Panc1 (cell line): ENCODE measurements at regions not wholly inside any gene's neighbourhood (a gene's known extent, or its start where the extent isn't known, plus 50 kb on each side); places are given as distances from the start of the nearest gene placed in this dataset.

ENCODE experiments used
- CTCF ChIP-seq: fragments of 450-650 bp; IDR thresholded peaks from 2 replicates; pipeline ENCODE4 v1.5.1; 2017; ENCODE audit warnings: mild to moderate bottlenecking
- POLR2AphosphoS5 ChIP-seq: IDR thresholded peaks from 2 replicates; pipeline ENCODE4 v1.6.1; 2012; ENCODE audit warnings: mild to moderate bottlenecking, low read depth, low read length, moderate library complexity
- REST ChIP-seq, 2 experiments: IDR thresholded peaks; 2 replicates each; pipeline ENCODE4 v1.6.1; 2011 to 2012; ENCODE audit warnings: low read depth in 2 of 2, control low read depth in 1 of 2, low read length in 1 of 2, mild to moderate bottlenecking in 1 of 2, moderate library complexity in 1 of 2; ENCODE audit not compliant: insufficient read depth in 1 of 2
- SIN3A ChIP-seq: IDR thresholded peaks from 2 replicates; pipeline ENCODE4 v1.6.1; 2012; ENCODE audit warnings: low read depth, mild to moderate bottlenecking, low read length, moderate library complexity, borderline replicate concordance; ENCODE audit not compliant: insufficient read depth

GRCh38 chr2:230640540-230641011, 72.1 kb upstream of the CAB39 start:
- TF ChIP-seq REST (IDR thresholded peaks at IDR 0.05; ENCODE audit: insufficient read depth in 1 of 2, low read depth in 2 of 2, low read length in 1 of 2) (no peak), CTCF (no peak), POLR2AphosphoS5 (no peak), SIN3A (no peak)
